HG03378 (cell line): ENCODE measurements at regions not wholly inside any gene's neighbourhood (a gene's known extent, or its start where the extent isn't known, plus 50 kb on each side); places are given as distances from the start of the nearest gene placed in this dataset.

Experiments
- ATAC-seq: cut with Tn5 transposase; IDR thresholded peaks from one replicate; pipeline ENCODE4 v1.9.1; 2021; ENCODE audit warnings: mild to moderate bottlenecking, moderate library complexity; ENCODE audit not compliant: unreplicated experiment

DNA sequence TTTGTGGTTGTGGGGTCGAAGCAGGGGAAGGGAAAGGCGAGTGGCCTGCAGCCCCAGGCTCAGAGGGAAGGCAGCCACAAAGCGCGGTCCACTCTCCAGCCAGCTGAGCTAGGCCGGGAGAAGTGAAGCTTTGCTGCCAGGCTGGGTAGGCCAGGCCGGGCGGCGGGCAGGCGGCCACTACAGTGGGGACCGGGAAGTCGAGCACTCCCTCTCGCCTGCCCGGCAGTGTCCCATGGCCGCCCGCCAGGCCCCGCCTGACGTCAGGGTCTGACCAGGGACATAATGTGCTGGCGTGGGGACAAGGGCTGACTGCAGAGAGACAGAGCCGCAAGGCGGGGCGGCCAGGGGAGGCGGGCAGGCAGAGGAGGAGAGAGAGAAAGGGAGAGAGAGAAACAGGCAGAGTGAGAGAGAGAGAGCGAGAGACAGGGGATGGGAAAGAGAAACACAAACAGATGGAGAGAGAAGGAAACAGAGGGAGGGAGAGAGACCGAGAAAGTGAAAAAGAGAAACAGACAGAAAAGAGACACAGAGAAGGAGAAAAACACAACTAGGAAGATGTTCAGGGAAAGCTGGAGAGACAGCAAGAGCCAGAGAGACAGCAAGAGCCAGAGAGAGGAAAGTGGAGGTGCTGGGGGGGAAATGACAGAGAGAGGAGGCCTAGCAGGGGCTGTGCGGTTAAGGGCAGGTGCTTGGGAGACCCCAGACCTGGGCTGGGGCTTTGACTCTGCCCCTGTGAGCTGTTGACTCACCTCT, 94.5 kb upstream of the PTPN1 start:
- ATAC-seq = no peak

DNA sequence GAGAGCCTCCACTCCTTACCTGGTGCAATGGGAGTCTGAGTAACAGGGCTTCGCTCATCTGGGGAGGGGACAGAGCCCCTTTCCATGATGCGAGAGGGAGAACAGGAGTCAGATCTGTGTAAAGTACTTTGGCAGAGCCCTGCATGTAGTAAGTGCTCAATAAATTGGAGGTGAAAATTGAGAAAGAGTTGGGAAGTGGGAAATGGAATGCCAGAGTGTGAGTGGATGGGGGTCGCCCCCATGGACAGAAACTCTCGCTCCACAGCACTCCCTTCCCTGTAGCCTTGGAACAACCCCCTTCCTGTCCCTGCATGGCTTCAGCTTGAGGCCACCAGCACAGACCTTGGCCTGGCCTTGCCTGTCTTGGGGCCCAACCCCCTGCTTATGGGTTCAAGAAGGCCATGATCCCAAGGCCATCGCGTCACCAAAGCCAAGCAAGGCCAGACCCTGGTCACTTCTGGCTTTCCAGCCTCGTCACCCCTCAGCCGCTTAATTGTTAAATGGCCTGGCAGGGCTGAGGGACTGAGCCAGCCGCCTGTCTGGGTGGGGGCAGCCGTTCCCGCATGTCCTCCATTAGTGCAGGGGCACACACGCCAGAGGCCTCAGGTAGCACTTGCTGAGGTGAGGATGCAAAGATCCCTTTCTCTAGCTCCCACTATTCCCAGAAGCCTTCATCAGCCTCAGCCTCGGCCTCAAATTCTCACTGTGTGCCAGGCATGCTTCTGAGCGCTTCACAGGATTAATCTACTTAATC, 93.7 kb upstream of the PTPN1 start:
- ATAC-seq = no peak

DNA sequence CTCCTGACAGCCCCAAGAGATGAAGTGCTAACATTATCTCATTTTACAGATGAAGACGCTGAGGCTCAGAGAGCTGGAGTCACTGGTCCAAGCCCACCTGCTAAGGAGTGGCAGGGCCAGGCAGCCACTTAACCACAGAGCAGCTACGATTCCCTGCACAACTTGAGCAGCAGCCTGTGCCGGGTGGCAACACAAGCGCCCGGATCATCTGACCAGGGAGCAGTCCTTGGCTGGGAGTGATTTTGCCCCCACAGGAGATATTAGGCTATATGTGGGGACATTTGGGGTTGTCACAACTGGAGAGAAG, 93.2 kb upstream of the PTPN1 start:
- no peak for ATAC-seq

DNA sequence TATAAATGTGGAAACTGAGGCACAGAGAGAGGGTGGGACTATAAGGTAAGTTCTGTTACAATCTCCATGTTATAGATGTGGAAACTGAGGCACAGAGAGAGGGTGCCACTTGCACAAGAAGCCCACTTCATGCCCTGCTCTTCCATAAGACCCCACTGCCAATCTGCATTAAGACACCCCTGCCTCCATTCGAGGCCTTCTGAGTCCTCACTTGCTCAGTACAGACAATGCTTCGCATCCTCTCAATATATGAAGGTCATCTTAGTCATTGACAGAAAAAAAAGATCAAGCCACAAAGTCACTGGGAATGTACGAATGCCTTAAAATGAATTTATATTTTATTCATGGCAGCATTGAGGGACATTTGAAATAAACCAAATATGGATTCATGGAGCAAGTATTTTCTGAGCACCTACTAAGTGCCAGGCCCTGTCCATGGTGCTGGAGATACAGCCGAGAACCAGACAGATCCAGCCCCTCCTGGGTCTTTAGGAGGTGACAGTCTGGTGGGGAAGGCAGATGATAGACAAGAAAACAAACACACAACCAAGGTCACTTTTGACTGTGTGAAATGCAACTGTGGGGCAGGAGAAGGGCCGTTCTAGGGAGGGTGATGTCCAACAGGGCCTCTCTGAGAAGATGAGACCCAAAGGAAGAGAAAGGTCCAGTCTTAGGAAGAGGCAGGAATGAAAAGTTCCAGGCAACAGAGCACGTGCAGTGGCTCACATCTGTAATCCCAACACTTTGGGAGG, 92.5 kb upstream of the PTPN1 start:
- ATAC-seq = no peak

DNA sequence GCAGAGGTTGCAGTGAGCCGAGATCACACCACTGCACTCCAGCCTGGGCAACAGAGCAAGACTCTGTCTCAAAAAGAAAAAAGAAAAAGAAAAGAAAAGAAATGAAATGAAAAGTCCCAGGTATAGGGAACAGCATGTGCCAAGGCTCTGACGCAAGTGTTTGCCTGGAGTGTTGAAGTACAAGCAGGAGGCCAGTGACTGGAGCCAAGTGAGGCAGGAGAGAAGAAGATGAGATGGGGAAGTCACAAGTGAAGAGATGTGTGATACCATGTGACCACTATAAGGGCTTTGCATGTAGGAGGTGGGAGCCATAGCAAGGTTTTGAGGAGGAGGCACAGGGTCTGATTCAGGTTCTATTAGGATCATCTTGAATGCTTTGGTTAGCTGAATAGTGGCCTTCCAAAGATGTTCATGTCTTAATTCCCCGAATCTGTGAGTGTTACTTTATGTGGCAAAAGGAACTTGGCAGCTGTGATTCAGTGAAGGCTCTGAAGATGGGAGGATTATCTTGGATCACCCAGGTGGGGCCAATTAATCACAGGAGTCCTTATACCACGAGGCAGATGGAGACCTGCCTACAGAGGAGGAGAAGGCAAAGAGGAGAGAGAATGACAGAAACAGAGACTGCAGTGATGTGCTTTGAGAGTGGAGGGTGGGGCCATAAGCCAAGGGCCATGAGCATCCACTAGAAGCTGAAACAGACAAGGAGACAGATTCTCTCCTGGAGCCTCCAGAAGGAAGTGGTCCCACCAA, 91.1 kb upstream of the PTPN1 start:
- ATAC-seq = no peak

DNA sequence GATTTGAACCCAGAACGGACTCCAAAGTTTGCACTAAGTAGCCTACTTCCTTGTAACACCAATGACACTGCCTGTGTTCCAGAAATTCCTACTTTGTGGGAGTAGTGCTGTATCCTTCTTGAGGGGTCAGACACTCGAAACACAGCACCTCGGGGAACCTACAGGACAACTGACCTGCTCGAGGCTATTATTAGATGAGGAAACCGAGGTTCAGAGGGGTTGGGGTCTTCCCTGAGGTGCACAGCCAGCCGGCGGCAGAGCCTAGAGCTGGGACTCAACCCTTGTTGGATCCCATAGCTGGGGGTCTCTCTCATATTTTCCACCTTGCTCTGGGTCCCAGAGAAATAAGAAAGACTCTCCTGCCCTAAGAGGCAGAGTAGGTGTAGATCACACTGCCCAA, 89.8 kb upstream of the PTPN1 start:
- ATAC-seq = no peak

DNA sequence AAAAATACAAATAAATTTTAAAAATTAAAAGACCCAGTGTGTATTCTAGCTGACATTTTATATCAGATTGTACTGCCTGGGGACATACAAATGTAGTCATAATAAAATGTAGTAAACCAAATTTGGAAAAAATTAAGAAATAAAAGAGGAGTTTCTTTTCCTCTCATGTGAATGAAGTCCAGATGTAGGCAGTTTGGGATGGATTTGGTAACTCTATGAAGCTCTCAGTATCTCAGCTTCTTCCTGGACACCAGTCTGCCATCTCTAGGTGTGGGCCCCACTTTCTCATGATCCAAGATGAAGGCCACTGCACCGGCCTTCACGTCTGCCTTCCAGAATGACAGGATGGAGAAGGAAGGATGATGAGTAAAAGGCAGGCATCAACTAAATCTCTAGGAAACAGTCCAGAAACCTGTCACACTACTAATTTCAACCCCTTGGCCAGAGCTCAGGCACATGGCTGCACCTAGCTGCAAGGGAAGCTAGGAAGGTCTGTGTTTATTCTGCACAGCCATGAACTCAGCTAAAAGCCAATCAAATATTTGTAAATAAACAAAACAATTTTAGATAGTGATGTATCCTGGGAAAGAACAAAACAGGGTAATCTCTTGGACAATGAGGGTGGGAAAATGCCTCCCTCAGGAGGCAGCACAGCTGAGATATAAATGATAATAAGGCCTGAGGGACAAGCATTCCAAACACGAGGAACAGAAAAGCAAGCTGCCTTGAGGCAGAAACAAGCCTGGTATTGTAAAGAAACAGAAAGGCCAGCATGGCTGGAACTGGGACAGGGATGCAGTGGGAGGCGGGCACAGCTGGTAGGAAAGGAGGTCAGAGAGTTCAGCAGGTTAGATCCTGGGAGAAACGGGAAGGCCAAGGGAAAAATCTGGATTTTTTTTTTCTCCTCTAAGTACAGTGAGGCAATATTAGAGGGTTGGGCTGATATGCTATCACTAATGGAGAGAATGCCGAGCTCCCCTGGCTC, 88.5 kb upstream of the PTPN1 start:
- ATAC-seq = no peak

DNA sequence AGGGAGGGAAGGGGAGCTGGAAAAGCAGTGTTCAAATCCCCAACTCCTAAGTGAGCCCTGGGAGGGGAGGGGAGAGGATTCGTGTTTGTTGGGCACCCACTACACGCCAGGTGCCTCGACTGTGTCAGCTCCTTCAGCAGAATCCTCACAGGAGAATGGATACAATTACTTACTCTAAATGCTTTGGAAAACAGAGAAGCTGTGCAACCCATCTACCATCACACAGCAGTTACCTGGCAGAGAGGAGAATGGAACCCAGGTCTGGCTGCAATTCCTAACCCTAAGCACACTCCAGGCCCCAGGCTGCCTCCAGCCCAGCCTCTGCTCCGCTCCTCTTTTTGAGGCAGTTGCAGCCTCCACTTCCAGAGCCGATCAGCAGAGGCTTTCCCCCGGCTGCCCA, 86.4 kb upstream of the PTPN1 start:
- ATAC-seq = no peak

DNA sequence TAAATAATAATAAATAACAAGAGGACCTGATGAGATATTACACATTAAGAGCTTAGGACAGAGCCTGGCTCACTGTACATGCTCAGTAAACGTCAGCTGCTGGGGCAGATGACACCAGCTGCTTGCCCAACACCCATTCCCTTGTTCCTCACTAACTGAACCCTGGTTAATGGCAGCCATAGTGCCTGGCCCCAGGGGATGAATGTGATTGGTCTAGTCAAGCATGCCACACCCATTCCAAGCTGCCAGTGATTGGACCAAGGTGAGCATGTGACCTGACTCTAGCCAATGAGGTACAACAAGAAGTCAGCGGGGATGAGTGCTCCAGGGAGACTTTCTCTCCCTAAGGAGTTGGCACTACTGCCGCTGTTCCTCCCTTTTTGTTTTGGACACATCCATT, 85.1 kb upstream of the PTPN1 start:
- ATAC-seq = no peak

DNA sequence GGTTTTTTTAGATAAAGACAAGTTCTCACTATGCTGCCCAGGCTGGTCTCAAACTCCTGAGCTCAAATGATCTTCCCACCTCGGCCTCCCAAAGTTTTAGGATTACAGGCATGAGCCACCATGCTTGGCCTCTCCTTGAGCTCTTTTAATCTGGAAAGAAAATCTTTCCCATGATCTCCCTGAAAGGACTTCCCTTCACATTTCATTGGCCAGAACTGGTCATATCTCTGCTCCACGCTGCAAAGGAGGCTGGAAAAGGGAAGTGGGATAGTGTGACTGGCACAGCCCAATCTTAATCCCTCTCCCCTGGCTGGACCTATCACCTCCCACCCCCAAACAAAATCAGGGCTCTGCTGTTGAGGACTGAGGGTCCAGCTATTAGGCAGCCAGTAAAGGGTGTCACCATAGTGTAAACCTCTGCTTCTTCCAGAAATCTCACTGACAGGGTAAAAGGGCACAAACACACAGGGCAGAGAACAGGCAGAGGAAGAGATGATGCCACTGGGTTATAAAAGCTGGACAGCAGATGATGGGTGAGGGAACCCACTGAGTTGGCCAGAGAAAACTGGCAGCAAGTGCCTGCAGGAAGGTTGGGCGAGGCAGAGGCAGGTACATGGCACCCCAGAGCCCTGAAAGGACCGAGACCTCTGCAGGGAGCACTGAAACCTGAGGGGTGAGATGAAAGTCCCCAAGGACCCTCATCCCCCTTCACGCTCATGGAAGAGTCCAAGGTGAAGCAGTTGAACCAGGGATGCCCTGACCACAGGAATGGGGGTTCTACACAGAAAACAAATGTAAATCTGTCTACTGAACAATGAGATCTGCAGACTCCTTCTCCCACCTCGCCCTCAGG, 83.1 kb upstream of the PTPN1 start:
- no peak for ATAC-seq

DNA sequence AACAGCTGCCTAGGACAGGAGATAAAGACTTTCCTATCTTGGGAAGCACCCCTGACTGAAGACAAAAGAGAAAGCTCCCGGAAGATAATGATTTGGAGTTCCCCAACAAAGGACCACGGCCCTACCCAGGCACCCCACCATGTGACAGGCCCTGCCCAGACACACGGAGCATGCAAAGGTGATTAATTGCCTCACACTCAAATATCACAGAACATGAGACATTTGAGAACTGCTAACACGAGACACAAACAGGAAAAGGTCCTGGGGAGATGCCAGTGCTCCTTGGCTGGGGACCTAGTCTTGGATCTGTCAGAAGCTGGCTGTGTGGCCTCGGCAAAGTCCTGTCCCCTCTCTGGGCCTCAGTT, 82.5 kb upstream of the PTPN1 start:
- no peak for ATAC-seq

DNA sequence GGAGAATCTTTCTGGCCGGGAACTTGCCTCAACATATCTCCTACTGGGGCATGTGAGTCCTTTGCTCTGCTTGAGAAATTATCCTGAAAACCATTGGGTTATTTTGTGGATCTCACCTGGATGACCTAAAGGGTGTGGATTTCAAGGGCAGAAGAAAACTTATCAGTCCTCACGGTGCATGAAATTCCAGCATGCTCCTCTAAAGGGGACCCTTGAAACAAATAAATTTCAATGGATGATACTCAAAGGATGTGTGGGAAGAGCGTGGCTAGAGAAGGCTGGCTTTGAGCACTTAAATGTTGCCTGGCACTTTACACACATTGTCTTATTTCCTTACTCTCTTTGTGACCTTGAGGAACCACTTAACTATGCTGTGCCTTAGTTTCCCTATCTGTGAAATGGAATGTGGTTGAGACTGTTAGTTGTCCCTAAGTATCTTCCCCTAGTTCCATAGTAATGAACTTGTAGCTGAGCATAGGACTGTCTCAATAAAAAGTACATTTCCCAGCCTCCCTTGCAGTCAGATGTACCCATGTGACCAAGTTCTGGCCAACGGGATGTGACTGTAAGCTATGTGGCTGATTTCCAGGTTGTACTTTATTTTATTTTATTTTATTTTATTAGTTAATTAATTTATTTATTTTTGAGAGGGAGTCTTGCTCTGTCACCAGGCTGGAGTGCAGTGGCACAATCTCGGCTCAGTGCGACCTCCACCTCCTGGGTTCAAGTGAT, 81.9 kb upstream of the PTPN1 start:
- no peak for ATAC-seq

DNA sequence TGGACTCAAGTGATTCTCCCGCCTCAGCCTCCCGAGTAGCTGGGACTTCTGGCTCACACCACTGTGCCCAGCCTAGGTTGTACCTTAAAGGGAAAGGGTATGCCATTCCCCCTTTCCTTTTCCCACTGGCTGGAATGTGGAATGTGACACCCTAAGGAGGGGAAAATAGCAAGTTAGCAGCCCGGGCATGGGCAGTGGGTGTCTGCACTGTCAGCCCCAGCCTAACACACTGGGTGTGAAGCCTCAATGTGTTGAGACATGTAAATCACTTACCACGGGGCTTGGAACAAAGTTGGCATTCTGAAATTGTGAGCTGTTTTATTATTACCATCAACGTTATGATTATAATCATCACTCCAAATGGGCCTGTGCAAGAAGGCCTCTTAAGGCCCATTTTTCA, 80.8 kb upstream of the PTPN1 start:
- no peak for ATAC-seq

DNA sequence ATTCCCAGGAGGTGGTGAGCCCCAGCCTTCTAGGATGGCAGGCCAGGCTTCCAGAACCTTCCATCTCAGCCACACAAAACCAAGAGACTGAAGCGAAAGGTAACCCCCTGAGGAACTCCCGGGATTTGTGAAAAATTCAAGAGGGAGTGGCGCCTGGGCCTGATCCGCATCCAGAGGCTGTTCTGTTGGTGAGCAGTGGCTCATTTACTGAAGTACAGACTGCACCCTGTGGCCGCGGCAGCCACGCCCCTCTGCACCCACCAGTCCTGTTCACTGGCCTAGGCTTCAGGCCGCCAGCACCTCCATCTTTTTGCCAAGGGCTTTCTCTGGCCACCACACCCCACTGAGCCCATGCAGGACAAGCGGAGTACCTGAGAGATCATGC, 79.1 kb upstream of the PTPN1 start:
- ATAC-seq = no peak

DNA sequence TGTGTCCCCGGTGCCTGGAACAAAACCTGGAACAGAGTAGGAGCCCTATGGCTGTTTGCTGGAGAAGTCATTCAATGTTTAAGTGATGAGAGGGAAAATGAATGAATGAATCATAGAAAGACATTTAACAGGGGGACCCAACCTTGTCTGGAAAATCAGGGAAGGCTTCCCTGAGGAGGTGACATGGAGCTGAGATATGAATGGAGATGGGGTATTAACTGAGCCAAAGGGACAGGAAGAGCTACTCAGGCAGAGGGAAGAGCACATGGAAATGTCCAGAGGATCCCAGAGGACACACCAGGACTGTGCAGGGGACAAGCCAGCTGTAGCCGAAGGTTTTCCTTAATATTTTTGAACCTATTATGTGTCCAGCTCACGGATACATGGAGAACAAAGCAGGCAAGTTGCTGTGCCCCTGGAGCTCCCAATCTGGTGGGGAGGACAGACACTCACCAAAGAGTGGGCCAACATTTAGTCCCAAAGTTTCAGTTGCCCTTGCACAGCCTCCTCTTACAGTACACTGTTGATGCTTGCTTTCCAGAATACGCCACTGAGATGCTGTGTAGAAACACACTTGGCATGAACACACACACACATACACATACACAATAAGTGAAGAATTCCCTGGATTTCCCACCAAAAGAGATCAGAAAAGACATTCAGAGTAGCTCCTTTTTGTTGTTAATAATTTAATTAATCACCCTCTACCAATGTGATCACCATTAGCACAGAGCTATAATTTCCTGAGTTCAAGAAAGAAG, 77.0 kb upstream of the PTPN1 start:
- no peak for ATAC-seq

DNA sequence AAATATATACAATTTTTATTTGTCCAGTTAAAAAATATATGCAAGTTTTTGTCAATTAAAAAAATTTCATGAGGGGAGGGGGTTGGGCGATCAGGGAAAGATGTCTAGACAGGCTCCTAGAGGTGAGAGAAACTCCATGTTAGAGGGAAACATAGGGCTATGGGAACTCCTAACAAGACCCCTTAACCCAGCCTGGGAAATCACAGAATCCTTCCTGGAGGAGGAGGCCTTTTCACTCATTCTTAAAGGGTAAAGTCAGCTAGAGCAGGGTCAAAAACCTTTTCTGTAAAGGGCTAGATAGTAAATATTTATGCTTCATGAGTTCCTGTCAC, 75.9 kb upstream of the PTPN1 start:
- no peak for ATAC-seq

DNA sequence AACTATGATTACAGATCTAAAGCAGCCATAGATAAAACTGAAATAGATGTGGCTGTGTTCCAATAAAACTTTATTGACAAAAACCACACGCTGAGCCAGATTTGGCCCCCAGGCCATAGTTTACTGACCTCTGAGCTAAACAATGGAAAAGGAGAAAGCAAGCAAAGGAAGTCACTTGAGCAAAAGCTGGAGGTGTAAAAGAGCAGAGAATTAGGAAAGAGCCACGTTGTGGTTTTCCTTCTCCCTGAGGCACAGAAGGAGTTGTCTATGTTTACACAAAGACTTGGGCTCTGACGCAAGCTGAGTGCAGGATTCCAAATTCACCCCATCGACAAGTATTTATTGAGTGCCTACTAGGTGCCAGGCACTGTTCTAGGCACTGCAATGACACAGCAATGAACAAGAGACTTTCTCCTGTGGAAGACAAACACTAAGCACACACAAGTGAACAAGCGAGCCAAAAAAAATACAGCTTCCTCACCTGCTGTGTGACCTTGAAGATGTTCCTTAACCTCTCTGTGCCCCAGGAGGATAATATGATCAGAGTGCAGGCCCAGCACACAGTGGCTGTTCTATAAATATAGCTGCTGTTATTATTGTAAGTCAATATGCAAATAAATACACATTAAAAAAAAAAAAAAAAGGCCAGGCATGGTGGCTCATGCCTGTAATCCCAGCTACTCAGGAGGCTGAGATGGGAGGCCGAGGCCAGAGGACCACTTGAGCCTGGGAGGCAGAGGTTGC, 75.4 kb upstream of the PTPN1 start:
- ATAC-seq = no peak
